Suppressor macrophage treated with lipopolysaccharide for 4 hours (primary cell): ENCODE measurements at regions not wholly inside any gene's neighbourhood (a gene's known extent, or its start where the extent isn't known, plus 50 kb on each side); places are given as distances from the start of the nearest gene placed in this dataset.
"Not testable (repeated sequence)": the region's sequence is repeated elsewhere in the genome, so short reads cannot be mapped to it uniquely, and the experiment has no call there.

Experiments
- DNase-seq: peaks from one replicate; pipeline ENCODE4 v3.0.0-alpha.2; 2020

- DNase-seq = no peak
These were observed 170.8 kb upstream of the ZNF217 start for GRCh38 chr20:53764415-53764800.

- no peak for DNase-seq
These were observed 170.2 kb upstream of the ZNF217 start for GRCh38 chr20:53763707-53764414.

- not testable (repeated sequence) for DNase-seq
These were observed 168.8 kb upstream of the ZNF217 start for GRCh38 chr20:53762423-53762798.

DNA sequence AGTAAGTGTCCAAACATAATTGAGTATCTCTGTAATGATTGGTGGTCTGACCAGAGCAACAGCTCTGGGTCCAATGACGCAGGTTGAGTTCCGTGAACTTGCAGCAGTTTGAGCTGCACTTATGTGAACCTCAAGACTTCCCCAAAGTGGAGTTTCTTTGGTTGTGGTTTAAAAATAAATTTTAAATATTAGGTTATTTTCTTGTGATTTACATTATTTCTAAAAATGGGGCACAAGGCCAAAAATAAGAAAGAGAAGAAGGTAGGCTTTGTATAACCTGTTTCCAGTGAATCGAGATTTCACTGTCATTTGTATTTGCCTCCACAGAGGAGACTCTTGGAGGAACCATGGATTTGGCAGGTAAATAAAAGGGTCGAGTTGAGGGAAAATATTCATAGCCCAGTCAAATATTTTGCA lies 166.4 kb upstream of the ZNF217 start:
- peak; percentile 48 for DNase-seq

DNA sequence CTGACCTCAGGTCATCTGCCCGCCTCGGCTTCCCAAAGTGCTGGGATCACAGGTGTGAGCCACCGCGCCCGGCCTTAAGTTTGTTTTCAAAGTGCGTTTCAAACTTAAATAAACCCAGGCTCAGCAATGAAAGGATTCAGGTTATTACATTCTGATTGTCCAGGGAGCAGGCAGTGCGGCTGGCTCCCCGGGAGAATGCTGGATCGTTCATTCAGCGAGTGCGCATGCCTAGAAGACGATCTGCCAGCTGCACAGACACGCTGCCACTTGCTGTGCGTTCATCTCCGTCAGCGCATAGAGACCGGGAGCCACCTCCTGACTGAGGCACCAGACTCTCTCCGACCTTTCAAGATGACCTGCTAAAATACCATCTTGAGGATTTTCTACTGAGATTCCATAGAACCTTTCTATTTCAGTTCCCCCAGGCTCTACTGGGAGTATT lies 163.9 kb upstream of the ZNF217 start:
- DNase-seq = no peak

DNA sequence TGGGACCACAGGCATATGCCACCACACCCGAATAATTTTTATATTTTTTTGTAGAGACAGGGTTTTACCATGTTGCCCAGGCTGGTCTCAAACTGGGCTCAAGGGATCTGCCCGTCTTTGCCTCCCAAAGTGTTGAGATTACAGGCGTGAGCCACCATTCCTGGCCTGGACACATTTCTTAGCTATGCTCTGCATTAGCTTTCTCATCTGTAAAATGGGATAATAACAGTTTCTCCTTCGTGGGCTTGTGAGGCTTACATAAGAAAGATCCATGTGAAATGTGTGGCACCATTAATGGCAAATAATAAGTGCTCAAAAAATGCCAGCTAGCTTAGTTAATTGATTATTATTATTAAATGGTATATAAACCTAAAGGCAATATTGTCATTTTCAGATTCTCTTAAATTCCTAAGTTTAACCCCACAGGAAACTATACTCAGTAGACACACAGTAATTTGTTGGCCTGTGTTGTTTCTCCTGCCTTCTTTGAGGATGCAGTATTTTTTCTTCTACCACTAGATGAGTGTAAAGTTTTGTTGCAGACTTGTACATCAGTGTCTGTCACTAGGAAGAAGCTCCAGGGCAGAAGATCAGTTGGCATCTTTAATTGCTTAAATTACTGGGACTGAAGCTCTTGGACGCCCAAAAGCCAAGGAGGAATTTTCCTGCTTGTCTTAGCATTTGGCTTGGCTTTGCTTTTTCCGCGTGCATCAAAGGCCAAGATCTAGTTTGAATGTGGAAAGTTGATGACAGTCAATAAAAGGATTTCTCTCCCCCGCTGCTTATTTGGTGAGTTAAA lies 162.3 kb upstream of the ZNF217 start:
- no peak for DNase-seq

DNA sequence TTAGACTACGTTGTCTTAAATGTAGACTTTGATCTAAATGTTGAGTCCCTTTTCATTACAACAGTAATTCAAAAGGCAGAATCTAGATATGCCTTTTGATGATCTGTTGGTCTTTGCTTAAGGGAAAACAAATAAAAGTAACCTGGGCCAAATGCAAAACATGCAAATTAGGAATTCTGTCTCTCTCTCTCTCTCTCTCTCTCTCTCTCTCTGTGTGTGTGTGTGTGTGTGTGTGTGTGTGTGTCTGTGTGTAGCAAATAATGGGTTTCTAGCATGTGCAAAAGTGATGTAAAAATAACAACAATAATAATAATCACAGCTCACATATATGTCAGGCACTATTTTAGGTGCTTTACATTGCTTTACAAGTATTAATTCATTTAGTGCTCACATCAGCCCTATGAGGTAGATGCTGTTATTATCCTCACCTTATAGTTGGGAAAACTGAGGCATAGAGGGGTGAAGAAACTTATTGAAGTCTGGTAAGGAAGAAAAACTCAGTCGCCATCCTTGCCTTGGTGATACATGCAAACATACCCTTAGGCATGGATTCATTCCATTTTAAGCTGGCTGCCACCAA lies 160.3 kb upstream of the ZNF217 start:
- DNase-seq = no peak

- no peak for DNase-seq
These were observed 159.6 kb upstream of the ZNF217 start for GRCh38 chr20:53752971-53753879.

- DNase-seq = no peak
These were observed 158.9 kb upstream of the ZNF217 start for GRCh38 chr20:53752583-53752970.

- no peak for DNase-seq
These were observed 158.1 kb upstream of the ZNF217 start for GRCh38 chr20:53751620-53752318.

DNA sequence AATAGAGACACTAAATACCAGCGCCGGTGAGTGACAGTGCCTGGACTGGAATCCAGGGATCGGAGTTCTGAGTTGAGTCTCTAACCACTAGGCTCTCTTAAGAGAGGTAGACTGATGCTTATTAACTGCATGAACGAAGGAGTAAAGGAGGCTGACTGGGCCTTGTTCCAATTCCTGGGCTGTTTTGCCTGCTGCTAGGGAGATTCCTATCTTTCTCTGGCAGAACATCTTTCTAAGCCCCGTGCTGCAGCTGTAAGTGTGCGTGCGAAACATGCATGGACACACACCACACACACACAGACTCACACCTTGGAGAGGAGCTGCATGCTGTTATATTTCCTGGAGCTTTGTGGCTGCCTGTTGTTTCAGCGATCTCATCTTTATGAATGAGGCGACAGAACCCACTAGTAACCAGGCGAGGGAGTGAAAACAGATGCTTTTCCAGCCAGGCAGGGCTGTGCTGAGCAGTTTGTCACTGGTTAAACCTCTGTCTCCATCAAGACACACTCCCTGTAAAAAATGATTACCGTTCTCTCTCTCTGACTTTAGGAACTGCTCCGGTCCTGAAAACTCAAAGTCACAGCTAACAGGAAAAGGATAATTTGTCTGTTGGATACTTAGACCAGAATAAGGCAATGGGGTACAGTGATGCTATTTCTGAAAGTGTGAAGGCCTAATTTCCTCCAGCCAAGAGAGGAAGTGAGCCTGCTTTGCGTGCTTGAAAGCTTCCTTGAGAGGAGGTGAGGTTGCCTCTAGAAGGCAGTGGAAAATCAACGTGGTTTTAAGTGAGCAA lies 157.4 kb upstream of the ZNF217 start:
- DNase-seq = peak; percentile 58

DNA sequence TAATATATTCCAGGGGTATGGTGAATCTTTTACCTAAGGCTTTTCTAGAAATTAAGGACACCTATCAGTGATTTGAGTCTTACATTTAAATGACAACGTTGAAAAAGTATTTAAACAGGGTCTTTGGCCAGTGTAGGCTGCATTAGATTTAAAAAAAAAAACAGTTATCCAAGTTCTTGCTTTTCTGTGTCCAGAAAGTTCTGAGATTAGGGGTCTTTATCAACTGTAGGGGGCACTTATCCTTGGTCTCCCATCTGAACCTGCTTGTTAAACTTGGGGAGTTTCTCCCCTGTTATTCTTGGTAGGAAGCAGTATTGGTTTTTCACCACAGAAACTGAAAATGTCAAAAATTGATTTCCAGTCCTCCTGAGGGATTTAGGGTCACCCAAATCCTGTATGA lies 155.9 kb upstream of the ZNF217 start:
- DNase-seq = no peak

DNA sequence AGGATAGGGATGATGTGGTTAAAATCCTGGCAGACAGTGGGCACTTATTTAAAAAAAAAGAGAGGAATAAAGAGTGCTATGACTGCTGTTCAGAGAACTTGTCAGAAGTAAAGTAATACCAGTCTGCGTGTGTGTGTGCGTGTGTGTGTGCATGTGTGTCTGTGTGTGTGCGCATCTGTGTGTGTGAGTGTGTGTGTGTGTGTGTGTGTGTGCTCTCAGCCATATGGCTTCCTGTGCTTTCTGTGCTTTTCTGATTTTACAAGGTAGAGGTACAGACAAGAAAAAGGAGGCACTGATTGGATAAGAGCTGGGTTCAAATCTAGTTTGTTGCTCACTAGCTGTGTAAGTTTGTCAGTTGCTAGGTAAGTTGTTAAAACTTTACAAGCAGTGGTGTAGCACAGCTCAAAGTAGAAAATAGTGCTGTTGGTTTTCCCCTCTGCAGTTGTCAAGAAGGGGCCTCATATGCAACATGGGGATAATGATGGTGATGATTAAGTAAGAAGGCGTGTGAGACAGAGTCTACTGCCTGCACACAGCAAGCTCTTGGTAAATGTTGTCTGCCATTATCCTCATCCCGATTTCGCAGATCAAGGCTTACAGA lies 155.3 kb upstream of the ZNF217 start:
- no peak for DNase-seq

DNA sequence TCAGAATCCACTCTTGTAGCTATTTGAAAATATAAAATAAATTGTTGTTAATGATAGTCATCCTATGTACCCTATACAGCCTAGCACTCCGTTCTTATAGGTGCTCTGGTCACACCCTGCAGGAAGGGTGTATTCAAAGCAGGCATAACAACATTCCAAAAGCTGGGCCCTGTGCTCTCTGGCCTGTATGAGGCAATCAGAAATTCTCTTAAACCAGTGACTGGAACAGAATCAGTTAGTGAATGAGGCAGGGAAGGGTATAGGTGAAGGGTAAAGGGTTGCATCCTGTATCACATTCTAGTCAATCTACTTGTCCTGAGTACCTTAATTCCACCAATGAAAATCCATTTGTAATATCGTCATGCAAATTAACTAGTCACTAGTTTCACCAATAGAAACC lies 154.5 kb upstream of the ZNF217 start:
- no peak for DNase-seq

DNA sequence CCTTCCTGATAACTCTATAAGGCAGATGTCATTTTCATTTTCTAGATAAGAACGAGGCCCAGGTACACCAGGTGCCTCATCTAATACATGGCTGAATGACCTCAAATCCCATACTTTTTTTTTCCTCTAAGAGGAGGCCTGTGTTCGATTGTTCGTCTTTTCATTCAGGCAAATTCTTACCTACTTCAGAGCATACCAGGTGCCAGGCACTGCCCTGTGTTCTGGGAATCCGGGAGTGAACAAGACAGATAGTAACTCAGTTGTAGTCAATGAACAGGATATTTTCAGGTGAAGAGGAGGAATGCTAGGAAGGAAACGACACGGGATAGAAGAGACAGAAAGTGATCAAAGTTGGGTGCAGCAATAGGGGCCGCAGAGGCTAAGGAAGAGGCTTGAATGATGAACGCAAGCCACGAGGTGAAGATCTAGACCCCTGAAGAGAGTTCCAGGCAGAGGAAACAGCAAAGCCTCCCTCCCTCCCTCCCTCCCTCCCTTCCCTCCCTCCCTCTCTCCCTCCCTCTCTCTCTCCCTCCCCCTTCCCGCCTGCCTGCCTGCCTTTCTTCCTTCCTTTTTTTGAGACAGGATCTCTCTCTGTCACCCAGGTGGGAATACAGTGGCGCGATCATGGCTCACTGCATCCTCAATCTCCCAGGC lies 150.1 kb upstream of the ZNF217 start:
- no peak for DNase-seq

- DNase-seq = no peak
These were observed 149.0 kb upstream of the ZNF217 start for GRCh38 chr20:53742685-53743081.

GRCh38 chr20:53741726-53742028 lies 148.0 kb upstream of the ZNF217 start:
- DNase-seq = no peak

DNA sequence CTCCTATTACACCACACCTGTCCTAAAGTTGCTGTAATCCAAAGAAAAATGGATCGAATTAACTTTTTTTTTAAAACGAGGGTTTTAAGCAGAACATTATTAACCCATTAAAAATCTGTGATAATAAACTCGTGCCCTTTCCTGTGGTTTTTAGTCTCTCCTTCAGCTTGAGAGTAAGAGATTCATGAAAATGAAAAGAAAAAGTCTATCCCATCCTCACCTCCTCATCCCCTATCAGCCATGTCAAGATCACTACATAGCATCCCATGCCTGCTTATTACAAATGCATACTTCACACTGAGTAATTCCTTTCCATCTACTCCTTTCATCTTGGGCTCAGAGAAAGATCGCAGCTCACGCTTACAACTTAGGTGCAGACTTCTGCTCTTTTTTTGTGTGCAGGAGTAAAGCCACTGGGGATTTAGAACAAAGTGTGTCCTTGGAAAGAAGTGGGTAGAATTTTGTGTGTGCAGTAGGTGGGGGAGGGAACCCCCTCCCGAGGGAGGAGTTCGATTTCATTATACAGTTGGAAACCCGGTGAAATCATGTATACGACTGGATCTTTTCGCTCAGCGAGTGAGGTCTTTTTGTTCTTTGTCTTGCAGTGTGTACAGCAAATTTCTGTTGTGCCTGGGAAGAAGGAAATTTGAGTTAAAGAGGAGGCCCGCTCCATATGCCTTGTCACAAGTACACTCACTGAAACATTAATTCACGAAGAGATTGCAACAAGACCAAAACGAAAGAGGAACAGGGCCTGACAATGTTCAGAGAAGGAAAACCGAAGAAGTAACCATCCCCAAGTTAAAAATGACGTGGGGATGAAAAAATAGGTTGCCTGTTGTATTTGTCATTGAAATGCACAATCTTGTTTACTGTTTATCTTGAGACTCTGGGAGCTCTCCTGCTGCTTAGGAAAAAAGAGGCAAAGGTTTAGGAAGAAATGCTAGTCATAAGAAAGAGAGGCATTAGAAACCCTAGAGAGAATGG lies 146.5 kb upstream of the ZNF217 start:
- DNase-seq = peak; percentile 89
